Pons (tissue), 1 donor: ENCODE measurements at regions not wholly inside any gene's neighbourhood (a gene's known extent, or its start where the extent isn't known, plus 50 kb on each side); places are given as distances from the start of the nearest gene placed in this dataset.

Experiments
- DNase-seq: peaks from one replicate; pipeline ENCODE4 v3.0.0-alpha.2; 2016; ENCODE audit warnings: low spot score

GRCh38 chr3:63228087-63228486, 50.0 kb upstream of the SYNPR start:
- no peak for DNase-seq
